Gastroesophageal sphincter (tissue), 4 donors: ENCODE measurements at regions not wholly inside any gene's neighbourhood (a gene's known extent, or its start where the extent isn't known, plus 50 kb on each side); places are given as distances from the start of the nearest gene placed in this dataset.

ENCODE experiments used
- ATAC-seq: fragments of 150-250 bp; one replicate; pipeline ENCODE4 v1.9.1; 2016; ENCODE audit warnings: mild to moderate bottlenecking, moderate library complexity
- H3K27ac ChIP-seq, 4 donors: fragments of 200-600 bp; sonication (generic) in 3 of 4; 1 replicate in 3 of 4; 2 replicates in 1 of 4; pipeline ENCODE4 v1.5.1; 2016 to 2019
- H3K27me3 ChIP-seq: fragments of 200-600 bp; sonication (generic); one replicate; pipeline ENCODE4 v1.5.1; 2019
- H3K36me3 ChIP-seq, 2 donors: fragments of 200-600 bp; sonication (generic); one replicate each; pipeline ENCODE4 v1.5.1; 2019; ENCODE audit warnings: control low read depth in 1 of 2
- H3K4me1 ChIP-seq, 3 donors: fragments of 200-600 bp; sonication (generic); 1 replicate in 2 of 3; 2 replicates in 1 of 3; pipeline ENCODE4 v1.5.1; 2016 to 2019; ENCODE audit warnings: control low read depth in 2 of 3
- H3K4me3 ChIP-seq, 2 donors: fragments of 200-600 bp; sonication (generic); one replicate each; pipeline ENCODE4 v1.5.1; 2019; ENCODE audit warnings: mild to moderate bottlenecking in 1 of 2, moderate library complexity in 1 of 2
- H3K9me3 ChIP-seq, 3 donors: fragments of 200-600 bp; sonication (generic); one replicate each; pipeline ENCODE4 v1.5.1; 2017 to 2019; ENCODE audit warnings: control low read depth in 2 of 3
- EP300 ChIP-seq: sonication (generic); formaldehyde crosslinking; IDR thresholded peaks from one replicate; pipeline ENCODE4 v1.6.1; 2017; ENCODE audit warnings: antibody characterized with exemption, mild to moderate bottlenecking
- POLR2A ChIP-seq, 2 donors: fragments of 450-650 bp; IDR thresholded peaks; one replicate each; pipeline ENCODE4 v1.6.1; 2017; ENCODE audit warnings: antibody characterized with exemption in 2 of 2, mild to moderate bottlenecking in 2 of 2, moderate library complexity in 1 of 2
- POLR2AphosphoS5 ChIP-seq: sonication (generic); formaldehyde crosslinking; IDR thresholded peaks from one replicate; pipeline ENCODE4 v1.6.1; 2017; ENCODE audit warnings: antibody characterized with exemption
- WGBS, 2 donors: methylation state at CpG; one replicate each; pipeline ENCODE4 v1.1.5; 2018; ENCODE audit warnings: low coverage in 1 of 2; 5-methylcytosine and 5-hydroxymethylcytosine counted together
- TF ChIP-seq, protein P1 (sequence below), 4 experiments: fragments of 200-600 bp in 2 of 4; fragments of 450-650 bp in 2 of 4; sonication (generic) in 1 of 4; IDR thresholded peaks; one replicate each; pipeline ENCODE4 v1.5.1; 2017 to 2019; ENCODE audit warnings: antibody characterized with exemption in 4 of 4, mild to moderate bottlenecking in 2 of 4, moderate library complexity in 2 of 4

DNA sequence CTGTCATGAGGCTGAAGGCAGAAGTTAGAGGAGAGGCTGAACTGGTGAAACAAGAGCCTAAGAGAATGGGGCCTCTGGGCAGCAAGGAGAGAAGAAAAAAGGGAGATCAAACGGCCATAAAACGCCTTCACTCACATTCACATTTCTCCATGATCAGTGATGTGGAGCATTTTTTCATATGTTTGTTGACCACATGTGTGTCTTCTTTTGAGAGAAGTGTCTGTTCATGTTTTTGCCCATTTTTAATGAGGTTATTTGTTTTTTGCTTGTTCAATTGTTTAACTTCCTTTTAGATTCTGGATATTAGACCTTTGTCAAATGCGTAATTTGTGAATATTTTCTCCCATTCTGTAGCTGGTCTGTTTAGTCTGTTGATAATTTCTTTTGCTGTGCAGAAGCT lies 155.0 kb downstream of the TMEM26 start:
- TF ChIP-seq, protein P1, sequence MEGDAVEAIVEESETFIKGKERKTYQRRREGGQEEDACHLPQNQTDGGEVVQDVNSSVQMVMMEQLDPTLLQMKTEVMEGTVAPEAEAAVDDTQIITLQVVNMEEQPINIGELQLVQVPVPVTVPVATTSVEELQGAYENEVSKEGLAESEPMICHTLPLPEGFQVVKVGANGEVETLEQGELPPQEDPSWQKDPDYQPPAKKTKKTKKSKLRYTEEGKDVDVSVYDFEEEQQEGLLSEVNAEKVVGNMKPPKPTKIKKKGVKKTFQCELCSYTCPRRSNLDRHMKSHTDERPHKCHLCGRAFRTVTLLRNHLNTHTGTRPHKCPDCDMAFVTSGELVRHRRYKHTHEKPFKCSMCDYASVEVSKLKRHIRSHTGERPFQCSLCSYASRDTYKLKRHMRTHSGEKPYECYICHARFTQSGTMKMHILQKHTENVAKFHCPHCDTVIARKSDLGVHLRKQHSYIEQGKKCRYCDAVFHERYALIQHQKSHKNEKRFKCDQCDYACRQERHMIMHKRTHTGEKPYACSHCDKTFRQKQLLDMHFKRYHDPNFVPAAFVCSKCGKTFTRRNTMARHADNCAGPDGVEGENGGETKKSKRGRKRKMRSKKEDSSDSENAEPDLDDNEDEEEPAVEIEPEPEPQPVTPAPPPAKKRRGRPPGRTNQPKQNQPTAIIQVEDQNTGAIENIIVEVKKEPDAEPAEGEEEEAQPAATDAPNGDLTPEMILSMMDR (IDR thresholded peaks at IDR 0.05): no peak
- no peak for TF ChIP-seq POLR2AphosphoS5
- no peak for TF ChIP-seq EP300
- no peak for TF ChIP-seq POLR2A (IDR thresholded peaks at IDR 0.05)

DNA sequence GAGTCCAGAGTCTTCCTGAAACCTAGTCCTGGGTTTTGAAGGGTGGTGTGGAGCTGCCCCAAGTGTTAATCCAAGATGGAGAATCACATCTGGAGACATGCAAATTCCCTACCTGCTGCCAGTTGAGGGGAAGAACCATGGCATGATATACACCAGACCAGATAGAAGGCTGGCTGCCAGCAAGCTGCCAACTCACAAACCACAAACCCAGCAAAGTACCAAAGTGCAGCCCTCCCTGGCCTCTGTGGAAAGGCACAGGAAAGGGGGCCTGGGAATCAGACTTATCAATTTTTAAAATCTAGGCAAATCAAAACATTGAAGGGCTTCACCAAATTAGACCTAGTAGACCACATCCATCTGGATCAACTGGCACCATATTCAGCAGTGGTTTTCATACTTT lies 157.0 kb downstream of the TMEM26 start:
- Histone ChIP-seq H3K4me1 (peaks cover 10 to 25% (median 11%) of the 10 kb centered on the region in 3 donors), H3K4me3 (no peak overlapping the region), H3K9me3 (peaks cover 0 to 12% (median 0%) of the 10 kb centered on the region in 3 donors), H3K36me3 (no peaks in the 10 kb centered on the region), H3K27me3 (no peaks in the 10 kb centered on the region), H3K27ac (no peak overlapping the region)
- no peak for TF ChIP-seq POLR2A (IDR thresholded peaks at IDR 0.05)
- no peak for TF ChIP-seq EP300
- TF ChIP-seq, protein P1 (IDR thresholded peaks at IDR 0.05): no peak
- no peak for ATAC-seq

More for the DNA sequence above, 155.0 kb downstream of the TMEM26 start:
- Histone ChIP-seq H3K9me3 (peaks cover 0 to 12% (median 0%) of the 10 kb centered on the region in 3 donors), H3K4me3 (no peak overlapping the region), H3K27ac (no peak overlapping the region), H3K27me3 (no peaks in the 10 kb centered on the region), H3K36me3 (no peaks in the 10 kb centered on the region), H3K4me1 (peaks cover 10 to 26% (median 11%) of the 10 kb centered on the region in 3 donors)
- 92 to 100% methylated on average over 2 to 3 of the region's 3 CpGs for WGBS, 2 donors
- no peak for ATAC-seq

DNA sequence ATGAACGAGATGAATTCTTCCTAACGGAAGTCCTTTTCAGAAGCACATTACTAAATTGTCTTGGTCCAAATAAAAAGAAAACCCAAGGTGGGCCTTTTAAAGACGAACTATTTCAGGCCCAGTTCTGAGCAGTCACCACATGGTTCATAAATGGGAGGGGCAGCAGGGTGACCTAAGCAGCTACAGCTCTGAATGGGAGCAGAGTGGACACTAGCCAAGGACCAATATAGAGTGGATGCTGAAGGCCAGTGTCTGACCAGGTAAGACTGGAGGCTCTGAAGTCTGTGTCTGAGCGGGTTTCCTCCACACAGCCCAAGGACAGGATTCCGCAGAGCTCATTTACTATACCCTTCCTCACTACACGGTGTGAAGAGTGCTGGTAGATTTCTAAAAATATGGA lies 159.1 kb downstream of the TMEM26 start:
- Histone ChIP-seq H3K27ac (peak overlapping the region; percentile 29 to 61 (median 46)), H3K36me3 (no peaks in the 10 kb centered on the region), H3K4me3 (no peak overlapping the region), H3K9me3 (peaks cover 0 to 12% (median 0%) of the 10 kb centered on the region in 3 donors), H3K4me1 (peaks cover 10 to 17% (median 11%) of the 10 kb centered on the region in 3 donors), H3K27me3 (no peaks in the 10 kb centered on the region)
- WGBS, 2 donors: 37 to 62% methylated on average over 3 to 6 of the region's 6 CpGs
- TF ChIP-seq EP300: no peak
- TF ChIP-seq, protein P1 (IDR thresholded peaks at IDR 0.05): no peak
- TF ChIP-seq POLR2A (IDR thresholded peaks at IDR 0.05): no peak
- no peak for TF ChIP-seq POLR2AphosphoS5
- ATAC-seq: peak; percentile 63

GRCh38 chr10:61289813-61290212 lies 163.4 kb downstream of the TMEM26 start:
- Histone ChIP-seq H3K4me3 (no peak overlapping the region), H3K27ac (no peak overlapping the region), H3K4me1 (peaks cover 8 to 12% (median 8%) of the 10 kb centered on the region in 3 donors), H3K27me3 (no peaks in the 10 kb centered on the region), H3K36me3 (no peaks in the 10 kb centered on the region), H3K9me3 (no peaks in the 10 kb centered on the region)
- 93 to 100% methylated on average over 1 to 2 of the region's 2 CpGs for WGBS, 2 donors
- ATAC-seq: no peak
- no peak for TF ChIP-seq POLR2A (IDR thresholded peaks at IDR 0.05)
- TF ChIP-seq EP300: no peak
- no peak for TF ChIP-seq POLR2AphosphoS5

GRCh38 chr10:61286686-61287085 lies 166.5 kb downstream of the TMEM26 start:
- ATAC-seq: no peak
- TF ChIP-seq POLR2AphosphoS5: no peak
- TF ChIP-seq, protein P1 (IDR thresholded peaks at IDR 0.05): no peak
- no peak for TF ChIP-seq EP300
- TF ChIP-seq POLR2A (IDR thresholded peaks at IDR 0.05): no peak
- H3K36me3 ChIP-seq: no peaks in the 10 kb centered on the region
- no peaks in the 10 kb centered on the region for H3K9me3 ChIP-seq
- H3K4me1 ChIP-seq: peaks cover 0 to 25% (median 0%) of the 10 kb centered on the region in 3 donors
- WGBS, 2 donors: 73 to 90% methylated on average over 3 of the region's 3 CpGs
- no peak overlapping the region for H3K4me3 ChIP-seq
- H3K27ac ChIP-seq: no peak overlapping the region
- no peaks in the 10 kb centered on the region for H3K27me3 ChIP-seq
